ENCODE measurements at regions not wholly inside any gene's neighbourhood (a gene's known extent, or its start where the extent isn't known, plus 50 kb on each side); places are given as distances from the start of the nearest gene placed in this dataset.

GRCh38 chr15:77772641-77773402 lies 140.1 kb upstream of the LINGO1 start:
- Histone ChIP-seq H3K27me3 (peaks cover 0 to 13% (median 3%) of the 10 kb centered on the region in 9 donors), H3K4me3 (no peak overlapping the region), H3K27ac (no peak overlapping the region), H3K9me3 (no peaks in the 10 kb centered on the region), H3K36me3 (no peaks in the 10 kb centered on the region), H3K4me1 (no peaks in the 10 kb centered on the region)
- intact Hi-C loops (cut with DNase I), result no loop called here
- 69 to 80% (median 74%) methylated on average over 11 of the region's 11 CpGs for WGBS, 4 donors
- TF ChIP-seq CTCF (IDR thresholded peaks at IDR 0.05) (no peak), POLR2A (IDR thresholded peaks at IDR 0.05) (no peak)
- no peak for ATAC-seq
- no peak for DNase-seq

GRCh38 chr15:77771616-77772015 lies 138.9 kb upstream of the LINGO1 start:
- H3K9me3 ChIP-seq, result no peaks in the 10 kb centered on the region
- H3K4me1 ChIP-seq, result no peaks in the 10 kb centered on the region
- ATAC-seq (no peak), DNase-seq (no peak)
- no peaks in the 10 kb centered on the region for H3K36me3 ChIP-seq
- peaks cover 0 to 13% (median 4%) of the 10 kb centered on the region in 9 donors for H3K27me3 ChIP-seq
- no peak overlapping the region for H3K4me3 ChIP-seq
- no peak overlapping the region for H3K27ac ChIP-seq
- TF ChIP-seq POLR2A (IDR thresholded peaks at IDR 0.05) (no peak), CTCF (IDR thresholded peaks at IDR 0.05) (no peak)
- intact Hi-C loops (cut with DNase I), result no loop called here
- 59 to 70% (median 68%) methylated on average over 6 to 7 of the region's 7 CpGs for WGBS, 4 donors

GRCh38 chr15:77769700-77770099 lies 137.0 kb upstream of the LINGO1 start:
- TF ChIP-seq POLR2A (IDR thresholded peaks at IDR 0.05) (no peak), CTCF (IDR thresholded peaks at IDR 0.05) (no peak)
- ATAC-seq (no peak), DNase-seq (no peak)
- WGBS, 4 donors, result 71 to 87% (median 74%) methylated on average over 7 of the region's 7 CpGs
- intact Hi-C loops (cut with DNase I), result no loop called here
- no peaks in the 10 kb centered on the region for H3K4me1 ChIP-seq
- H3K27ac ChIP-seq, result no peak overlapping the region
- H3K4me3 ChIP-seq, result no peak overlapping the region
- peaks cover 0 to 22% (median 10%) of the 10 kb centered on the region in 9 donors for H3K27me3 ChIP-seq
- H3K9me3 ChIP-seq, result no peaks in the 10 kb centered on the region
- H3K36me3 ChIP-seq, result no peaks in the 10 kb centered on the region

- no peak overlapping the region for H3K4me3 ChIP-seq
- intact Hi-C loops (cut with DNase I), result no loop called here
- H3K27me3 ChIP-seq, result peaks cover 0 to 33% (median 10%) of the 10 kb centered on the region in 9 donors
- H3K9me3 ChIP-seq, result no peaks in the 10 kb centered on the region
- DNase-seq (no peak), ATAC-seq (no peak)
- 43 to 57% (median 49%) methylated on average over 7 of the region's 7 CpGs for WGBS, 4 donors
- TF ChIP-seq POLR2A (IDR thresholded peaks at IDR 0.05) (no peak), CTCF (IDR thresholded peaks at IDR 0.05) (no peak)
- H3K4me1 ChIP-seq, result no peaks in the 10 kb centered on the region
- H3K27ac ChIP-seq, result no peak overlapping the region
- H3K36me3 ChIP-seq, result no peaks in the 10 kb centered on the region
These were observed 135.9 kb upstream of the LINGO1 start for GRCh38 chr15:77768521-77769078.

Data from heart left ventricle (tissue), 16 donors.